ENCODE measurements at regions not wholly inside any gene's neighbourhood (a gene's known extent, or its start where the extent isn't known, plus 50 kb on each side); places are given as distances from the start of the nearest gene placed in this dataset.

GRCh38 chr10:44511601-44512000 lies 126.7 kb upstream of the CXCL12 start:
- ATAC-seq, result no peak
- TF ChIP-seq CBX3 (IDR thresholded peaks at IDR 0.05; ENCODE audit: low read depth), result no peak
- TF ChIP-seq EGR1 (IDR thresholded peaks at IDR 0.05; ENCODE audit: low read depth), result no peak
- no peak for TF ChIP-seq JUND (IDR thresholded peaks at IDR 0.05)
- TF ChIP-seq SP1 (IDR thresholded peaks at IDR 0.05; ENCODE audit: low read depth), result no peak
- TF ChIP-seq CTCF (IDR thresholded peaks at IDR 0.05 in 2 of 3, conservative IDR thresholded peaks at IDR 0.05 in 1 of 3; ENCODE audit: borderline replicate concordance in 1 of 3, insufficient read depth in 1 of 3, low read depth in 2 of 3, low read length in 2 of 3), result no peak
- TF ChIP-seq REST (IDR thresholded peaks at IDR 0.05; ENCODE audit: low read depth), result no peak
- no peak for TF ChIP-seq EZH2phosphoT487 (IDR thresholded peaks at IDR 0.05; ENCODE audit: borderline replicate concordance)
- TF ChIP-seq EZH2 (IDR thresholded peaks at IDR 0.05), result no peak
- TF ChIP-seq ZFX (IDR thresholded peaks at IDR 0.05), result no peak
- no peak for TF ChIP-seq RAD21 (IDR thresholded peaks at IDR 0.05; ENCODE audit: low read depth)
- no peak for TF ChIP-seq TCF7L2 (IDR thresholded peaks at IDR 0.05; ENCODE audit: borderline replicate concordance, extremely low read depth, insufficient read depth, insufficient read length)
- no peak for TF ChIP-seq POLR2AphosphoS5 (IDR thresholded peaks at IDR 0.05; ENCODE audit: low read depth, low read length)
- TF ChIP-seq ZBTB33 (IDR thresholded peaks at IDR 0.05; ENCODE audit: extremely low read depth, insufficient replicate concordance, low read length), result no peak
- TF ChIP-seq SRF (IDR thresholded peaks at IDR 0.05; ENCODE audit: low read depth), result no peak
- no peaks in the 10 kb centered on the region for H3K79me2 ChIP-seq (ENCODE audit: insufficient read depth, low read length)
- H3K4me2 ChIP-seq (ENCODE audit: low read length), result no peak overlapping the region
- ChIA-PET POLR2A (no interaction called here), CTCF (no interaction called here), RAD21 (ENCODE audit: low non-redundant PET in 1 of 2, low total read pairs in 2 of 2, uncharacterized antibody in 2 of 2, unreplicated experiment in 2 of 2) (no interaction called here)
- no peaks in the 10 kb centered on the region for H3K4me1 ChIP-seq (ENCODE audit: control insufficient read depth in 1 of 2, insufficient read depth in 2 of 2, low read length in 2 of 2)
- no peaks in the 10 kb centered on the region for H3K36me3 ChIP-seq (ENCODE audit: control insufficient read depth in 1 of 2, insufficient read depth in 2 of 2, low read length in 2 of 2)
- peaks cover 13% of the 10 kb centered on the region; the same call in 1 of the 2 replicates for H3K27me3 ChIP-seq (ENCODE audit: insufficient read depth, low read length)
- no peaks in the 10 kb centered on the region for H3K9me3 ChIP-seq (ENCODE audit: control insufficient read depth in 1 of 2, insufficient read depth in 1 of 2, low read depth in 1 of 2, low read length in 2 of 2)
- intact Hi-C loops (cut with micrococcal nuclease), result no loop called here
- H2AFZ ChIP-seq (ENCODE audit: low read depth, low read length, poor library complexity, severe bottlenecking), result no peak overlapping the region
- H4K20me1 ChIP-seq (ENCODE audit: insufficient read depth), result no peaks in the 10 kb centered on the region
- H3K27ac ChIP-seq (ENCODE audit: low read depth, low read length), result no peak overlapping the region
- no peak for DNase-seq (ENCODE audit: low read depth, low spot score)
- H3K9ac ChIP-seq (ENCODE audit: low read length), result no peak overlapping the region
- BruUV-seq (replicated peaks), result no TSS peak
- H3K4me3 ChIP-seq (replicated peaks in 1 of 2; ENCODE audit: low read depth in 1 of 2, low read length in 2 of 2), result no peak overlapping the region
- no peaks in the 10 kb centered on the region for H3K9me2 ChIP-seq (ENCODE audit: insufficient read depth)

Data from HCT116 (cell line).